ENCODE measurements at regions not wholly inside any gene's neighbourhood (a gene's known extent, or its start where the extent isn't known, plus 50 kb on each side); places are given as distances from the start of the nearest gene placed in this dataset.

DNA sequence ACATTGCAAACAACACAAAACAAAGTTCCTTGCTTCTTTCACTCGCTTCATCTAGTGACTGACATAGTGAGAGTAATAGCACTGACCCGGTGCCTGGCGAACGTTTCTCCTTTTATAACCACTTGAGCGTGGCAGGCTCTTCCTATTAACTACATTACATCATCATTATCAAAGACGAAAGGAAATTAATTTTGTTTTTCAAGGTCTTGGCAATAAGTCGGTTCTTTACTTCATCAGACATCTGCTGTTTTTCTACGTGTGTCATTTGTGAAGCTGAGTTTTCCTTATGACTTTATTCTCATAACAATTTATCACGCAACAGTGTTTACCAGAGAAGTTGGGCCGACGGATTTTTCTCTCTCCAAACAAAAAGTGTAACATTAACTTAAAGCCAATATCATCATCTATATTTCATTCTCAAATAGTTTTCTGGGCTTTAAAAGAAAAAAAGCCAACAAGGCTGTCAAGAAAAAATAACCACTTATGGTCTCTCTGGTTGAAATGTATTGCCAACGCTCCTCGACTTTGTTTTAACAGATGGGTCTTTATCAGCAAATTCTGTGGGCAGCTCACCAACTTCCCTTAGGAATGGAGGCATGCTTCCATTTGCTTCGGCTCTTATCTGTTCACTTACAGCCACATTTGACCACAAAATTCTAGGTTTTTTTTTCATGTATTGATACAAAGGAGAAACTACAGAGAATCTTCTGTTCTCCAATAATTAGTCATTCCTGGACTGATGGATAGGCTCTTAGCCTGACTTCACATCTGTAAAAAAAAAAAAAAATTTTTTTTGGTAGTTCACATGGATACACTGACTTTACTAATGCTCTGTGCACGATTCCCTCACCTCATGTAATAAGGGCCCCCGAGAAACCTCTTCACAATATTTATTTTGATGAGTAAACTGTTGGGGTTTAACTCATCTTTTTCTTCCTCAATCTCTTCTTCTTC is 97.1 kb upstream of the CDKN3 start:
- TF ChIP-seq, protein P1, sequence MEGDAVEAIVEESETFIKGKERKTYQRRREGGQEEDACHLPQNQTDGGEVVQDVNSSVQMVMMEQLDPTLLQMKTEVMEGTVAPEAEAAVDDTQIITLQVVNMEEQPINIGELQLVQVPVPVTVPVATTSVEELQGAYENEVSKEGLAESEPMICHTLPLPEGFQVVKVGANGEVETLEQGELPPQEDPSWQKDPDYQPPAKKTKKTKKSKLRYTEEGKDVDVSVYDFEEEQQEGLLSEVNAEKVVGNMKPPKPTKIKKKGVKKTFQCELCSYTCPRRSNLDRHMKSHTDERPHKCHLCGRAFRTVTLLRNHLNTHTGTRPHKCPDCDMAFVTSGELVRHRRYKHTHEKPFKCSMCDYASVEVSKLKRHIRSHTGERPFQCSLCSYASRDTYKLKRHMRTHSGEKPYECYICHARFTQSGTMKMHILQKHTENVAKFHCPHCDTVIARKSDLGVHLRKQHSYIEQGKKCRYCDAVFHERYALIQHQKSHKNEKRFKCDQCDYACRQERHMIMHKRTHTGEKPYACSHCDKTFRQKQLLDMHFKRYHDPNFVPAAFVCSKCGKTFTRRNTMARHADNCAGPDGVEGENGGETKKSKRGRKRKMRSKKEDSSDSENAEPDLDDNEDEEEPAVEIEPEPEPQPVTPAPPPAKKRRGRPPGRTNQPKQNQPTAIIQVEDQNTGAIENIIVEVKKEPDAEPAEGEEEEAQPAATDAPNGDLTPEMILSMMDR (IDR thresholded peaks at IDR 0.05), result no peak
- no peak for TF ChIP-seq POLR2A (IDR thresholded peaks at IDR 0.05)
